Adrenal gland (tissue), 9 donors: ENCODE measurements at regions not wholly inside any gene's neighbourhood (a gene's known extent, or its start where the extent isn't known, plus 50 kb on each side); places are given as distances from the start of the nearest gene placed in this dataset.

Source experiments
- DNase-seq, 7 donors: peaks; one replicate each; pipeline ENCODE4 v3.0.0-alpha.2; 2019 to 2020
- H3K27ac ChIP-seq, 5 donors: fragments of 200-600 bp; sonication (generic) in 4 of 5; 1 replicate in 3 of 5; 2 replicates in 2 of 5; pipeline versions ENCODE4 v1.5.1 to v1.8.0; 2016 to 2020; ENCODE audit warnings: mild to moderate bottlenecking in 1 of 5
- H3K27me3 ChIP-seq: fragments of 200-600 bp; 2 replicates; pipeline ENCODE4 v1.8.0; 2021
- H3K36me3 ChIP-seq, 2 donors: fragments of 200-600 bp; replicated peaks in 1 of 2; 1 replicate in 1 of 2; 2 replicates in 1 of 2; pipeline versions ENCODE4 v1.5.1 to v1.8.0; 2018 to 2022
- H3K4me1 ChIP-seq, 2 donors: fragments of 200-600 bp; replicated peaks in 1 of 2; 1 replicate in 1 of 2; 2 replicates in 1 of 2; pipeline versions ENCODE4 v1.5.1 to v1.8.0; 2018 to 2021
- H3K4me3 ChIP-seq, 4 donors: fragments of 200-600 bp; sonication (generic) in 3 of 4; one replicate each; pipeline ENCODE4 v1.5.1; 2016 to 2018
- H3K9me3 ChIP-seq, 3 donors: fragments of 200-600 bp; sonication (generic) in 1 of 3; replicated peaks in 1 of 3; 1 replicate in 2 of 3; 2 replicates in 1 of 3; pipeline versions ENCODE4 v1.5.1 to v1.8.0; 2016 to 2021
- POLR2A ChIP-seq, 2 donors: fragments of 450-650 bp; IDR thresholded peaks; one replicate each; pipeline ENCODE4 v1.6.1; 2017; ENCODE audit warnings: antibody characterized with exemption in 2 of 2, mild to moderate bottlenecking in 2 of 2, moderate library complexity in 1 of 2
- WGBS, 4 donors: extraction: QIAGEN DNeasy Blood & Tissue Kit in 2 of 4; methylation state at CpG; one replicate each; pipeline versions ENCODE4 v1.1.5 to v1.1.7; 2013 to 2017; 5-methylcytosine and 5-hydroxymethylcytosine counted together
- intact Hi-C, 2 donors: fragments of 100-400 bp; cut with DNase I; formaldehyde crosslinking; loops; one replicate each; pipeline versions ENCODE4 v1.14.1 to v1.15.0; 2022 to 2023
- TF ChIP-seq, protein P1 (sequence below), 6 experiments: fragments of 450-650 bp in 4 of 6; fragments of 200-600 bp in 2 of 6; sonication (generic) in 1 of 6; IDR thresholded peaks; 1 replicate in 5 of 6; 2 replicates in 1 of 6; pipeline versions ENCODE4 v1.5.1 to v1.8.0; 2016 to 2021; ENCODE audit warnings: antibody characterized with exemption in 6 of 6, mild to moderate bottlenecking in 2 of 6, moderate library complexity in 1 of 6
- donor health status: healthy with polysubstance abuse.
- donor health status: Bipolar disorder and iron deficiency.
- donor health status: DM: yes; HTN: yes; CAD: no.
- donor health status: DM: no; HTN: no; CAD: no.
- donor health status: DM: no; HTN: no; CAD: no.

DNA sequence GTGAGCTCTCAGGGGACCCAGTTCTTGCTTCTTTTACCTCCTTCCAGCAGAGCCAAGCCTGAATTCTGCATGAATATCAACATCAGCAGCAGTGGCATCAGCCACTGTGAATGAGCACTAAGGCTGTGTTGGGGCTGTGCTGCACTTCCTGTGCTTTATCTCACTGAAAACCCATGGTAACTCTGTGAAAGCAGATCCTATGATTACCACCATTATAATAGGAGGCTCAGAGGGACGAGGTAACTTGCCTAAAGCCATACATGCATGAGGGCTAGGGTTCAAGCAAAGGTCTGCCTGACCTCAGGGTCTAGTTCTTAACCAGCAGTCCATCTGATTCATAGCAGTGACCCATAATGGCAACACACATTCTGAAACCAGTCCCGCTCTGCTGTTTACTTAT is 60.5 kb upstream of the RAPGEF1 start:
- DNase-seq, result no peak
- H3K4me1 ChIP-seq, result no peaks in the 10 kb centered on the region
- no peak overlapping the region for H3K27ac ChIP-seq
- H3K27me3 ChIP-seq, result peaks cover 7% of the 10 kb centered on the region
- no peaks in the 10 kb centered on the region for H3K9me3 ChIP-seq
- intact Hi-C loops, result no loop called here
- no peaks in the 10 kb centered on the region for H3K36me3 ChIP-seq
- no peak overlapping the region for H3K4me3 ChIP-seq
- TF ChIP-seq, protein P1, sequence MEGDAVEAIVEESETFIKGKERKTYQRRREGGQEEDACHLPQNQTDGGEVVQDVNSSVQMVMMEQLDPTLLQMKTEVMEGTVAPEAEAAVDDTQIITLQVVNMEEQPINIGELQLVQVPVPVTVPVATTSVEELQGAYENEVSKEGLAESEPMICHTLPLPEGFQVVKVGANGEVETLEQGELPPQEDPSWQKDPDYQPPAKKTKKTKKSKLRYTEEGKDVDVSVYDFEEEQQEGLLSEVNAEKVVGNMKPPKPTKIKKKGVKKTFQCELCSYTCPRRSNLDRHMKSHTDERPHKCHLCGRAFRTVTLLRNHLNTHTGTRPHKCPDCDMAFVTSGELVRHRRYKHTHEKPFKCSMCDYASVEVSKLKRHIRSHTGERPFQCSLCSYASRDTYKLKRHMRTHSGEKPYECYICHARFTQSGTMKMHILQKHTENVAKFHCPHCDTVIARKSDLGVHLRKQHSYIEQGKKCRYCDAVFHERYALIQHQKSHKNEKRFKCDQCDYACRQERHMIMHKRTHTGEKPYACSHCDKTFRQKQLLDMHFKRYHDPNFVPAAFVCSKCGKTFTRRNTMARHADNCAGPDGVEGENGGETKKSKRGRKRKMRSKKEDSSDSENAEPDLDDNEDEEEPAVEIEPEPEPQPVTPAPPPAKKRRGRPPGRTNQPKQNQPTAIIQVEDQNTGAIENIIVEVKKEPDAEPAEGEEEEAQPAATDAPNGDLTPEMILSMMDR (IDR thresholded peaks at IDR 0.05), result no peak
- TF ChIP-seq POLR2A (IDR thresholded peaks at IDR 0.05), result no peak
- WGBS, 4 donors, result 49 to 66% (median 55%) methylated on average over 2 of the region's 2 CpGs

DNA sequence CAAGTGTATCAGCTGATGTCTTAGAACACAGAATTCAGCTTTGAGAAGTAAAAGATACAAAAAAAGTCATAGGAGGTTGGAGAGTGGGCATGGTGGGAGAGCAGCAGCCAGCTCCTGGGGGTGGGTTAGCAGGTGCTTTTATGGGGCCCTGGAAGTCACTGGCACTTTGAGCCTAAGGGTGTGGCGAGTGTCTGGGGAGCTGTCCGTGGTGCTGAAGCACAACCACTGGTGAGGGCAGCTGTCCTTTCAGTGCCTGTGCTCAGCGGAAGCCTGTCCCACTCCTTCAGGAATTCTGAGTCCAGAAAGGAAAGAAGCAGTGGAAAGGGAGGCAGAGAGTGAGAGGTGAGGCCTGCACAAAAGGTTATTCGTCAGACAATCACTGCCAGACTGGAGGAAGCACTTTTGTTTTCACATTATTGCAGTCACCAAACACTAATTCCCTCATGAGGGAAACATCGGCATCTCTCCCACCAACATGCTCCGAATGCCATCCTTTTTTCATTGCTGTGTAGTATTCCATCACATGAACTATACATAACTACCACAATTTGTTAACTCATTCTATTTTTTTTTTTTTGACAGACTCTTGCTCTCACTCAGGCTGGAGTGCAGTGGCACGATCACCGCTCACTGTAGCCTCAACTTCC is 59.4 kb upstream of the RAPGEF1 start:
- 52 to 59% (median 54%) methylated on average over 8 of the region's 8 CpGs for WGBS, 4 donors
- Histone ChIP-seq H3K4me3 (no peak overlapping the region), H3K27ac (no peak overlapping the region), H3K36me3 (no peaks in the 10 kb centered on the region), H3K4me1 (no peaks in the 10 kb centered on the region), H3K9me3 (no peaks in the 10 kb centered on the region), H3K27me3 (peaks cover 7% of the 10 kb centered on the region)
- intact Hi-C loops, result loop anchor here in 1 of 2 donors (10.0 kb wide), 1 partner anchor 316 kb away; no protein-coding TSS in a partner anchor
- TF ChIP-seq, protein P1 (IDR thresholded peaks at IDR 0.05), result no peak
- no peak for TF ChIP-seq POLR2A (IDR thresholded peaks at IDR 0.05)
- peak; percentile 34 to 67 (median 55) for DNase-seq

DNA sequence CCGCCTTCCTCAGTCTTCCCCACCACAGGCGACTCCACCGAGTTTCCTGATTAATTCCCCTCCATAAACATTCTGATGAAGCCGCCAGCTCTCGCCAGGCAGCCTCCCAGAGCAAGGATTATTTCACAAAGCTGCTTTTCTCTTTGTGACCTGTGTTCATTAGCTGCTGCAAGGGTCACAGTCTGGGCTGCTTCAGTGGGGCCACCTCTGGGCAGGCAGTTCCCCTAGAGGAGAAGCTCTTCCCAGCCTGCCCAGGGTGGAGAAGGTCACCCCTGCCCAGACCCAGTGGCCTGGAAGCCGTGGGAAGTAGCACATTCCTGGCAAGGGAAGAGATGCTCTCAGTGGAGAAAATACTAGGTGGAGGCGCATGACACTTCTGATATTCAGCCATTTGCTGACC is 58.4 kb upstream of the RAPGEF1 start:
- no peak overlapping the region for H3K4me3 ChIP-seq
- H3K27me3 ChIP-seq, result peaks cover 11% of the 10 kb centered on the region
- H3K9me3 ChIP-seq, result no peaks in the 10 kb centered on the region
- intact Hi-C loops, result loop anchor here in 1 of 2 donors (10.0 kb wide), 1 partner anchor 317 kb away; no protein-coding TSS in a partner anchor
- no peaks in the 10 kb centered on the region for H3K4me1 ChIP-seq
- no peak for DNase-seq
- H3K27ac ChIP-seq, result no peak overlapping the region
- H3K36me3 ChIP-seq, result no peaks in the 10 kb centered on the region
- WGBS, 4 donors, result 42 to 57% (median 48%) methylated on average over 7 of the region's 7 CpGs
- TF ChIP-seq POLR2A (IDR thresholded peaks at IDR 0.05), result no peak
- TF ChIP-seq, protein P1 (IDR thresholded peaks at IDR 0.05), result no peak

DNA sequence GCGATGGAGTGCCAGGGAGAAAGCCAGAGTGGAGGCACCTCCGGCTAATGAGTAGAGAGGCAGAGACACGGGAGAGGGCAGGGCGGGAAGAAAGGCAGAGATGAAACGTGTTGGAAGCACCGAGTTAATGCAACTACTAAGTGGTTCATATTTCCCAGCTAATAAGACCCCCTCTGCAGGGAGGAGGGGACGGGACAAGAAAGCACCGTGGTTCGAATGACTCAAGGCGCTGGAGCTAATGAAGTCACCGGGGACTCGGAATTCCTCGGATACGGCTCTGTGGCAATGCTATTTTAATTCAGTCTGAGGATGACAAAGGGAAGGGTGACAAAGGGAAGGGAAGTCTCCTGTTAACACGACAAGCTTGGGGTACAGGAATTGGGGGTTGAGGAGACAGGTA is 54.5 kb upstream of the RAPGEF1 start:
- H3K27ac ChIP-seq, result no peak overlapping the region
- no peaks in the 10 kb centered on the region for H3K4me1 ChIP-seq
- TF ChIP-seq, protein P1 (IDR thresholded peaks at IDR 0.05), result no peak
- no peak for TF ChIP-seq POLR2A (IDR thresholded peaks at IDR 0.05)
- H3K4me3 ChIP-seq, result no peak overlapping the region
- no peaks in the 10 kb centered on the region for H3K36me3 ChIP-seq
- no peaks in the 10 kb centered on the region for H3K9me3 ChIP-seq
- no peak for DNase-seq
- peaks cover 4% of the 10 kb centered on the region for H3K27me3 ChIP-seq
- 61 to 65% (median 63%) methylated on average over 15 of the region's 15 CpGs for WGBS, 4 donors
- intact Hi-C loops, result loop anchor here in 1 of 2 donors (10.0 kb wide), 1 partner anchor 320 kb away; no protein-coding TSS in a partner anchor
